ENCODE measurements at regions not wholly inside any gene's neighbourhood (a gene's known extent, or its start where the extent isn't known, plus 50 kb on each side); places are given as distances from the start of the nearest gene placed in this dataset.
"Not testable (repeated sequence)": the region's sequence is repeated elsewhere in the genome, so short reads cannot be mapped to it uniquely, and the experiment has no call there.

DNA sequence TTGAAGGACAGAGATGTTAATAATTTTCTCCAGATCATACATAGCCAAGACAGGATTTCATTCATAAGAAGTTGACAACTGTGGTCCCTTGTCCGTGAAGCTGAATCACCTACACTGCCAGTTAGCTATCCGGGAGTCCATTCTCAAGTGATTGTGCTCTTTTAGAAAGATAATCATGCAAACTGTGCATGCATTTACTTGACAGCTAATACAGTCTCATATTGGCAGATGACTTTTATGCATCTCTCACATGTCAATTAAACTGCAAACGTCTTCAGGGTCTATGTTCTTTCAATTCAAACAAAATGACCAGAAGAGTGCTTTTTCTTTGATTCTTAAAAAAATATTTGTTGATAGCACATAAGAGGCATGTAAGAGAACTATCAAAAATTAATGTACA is 1572.9 kb downstream of the C4orf33 start:
- no peak for FAIRE-seq

DNA sequence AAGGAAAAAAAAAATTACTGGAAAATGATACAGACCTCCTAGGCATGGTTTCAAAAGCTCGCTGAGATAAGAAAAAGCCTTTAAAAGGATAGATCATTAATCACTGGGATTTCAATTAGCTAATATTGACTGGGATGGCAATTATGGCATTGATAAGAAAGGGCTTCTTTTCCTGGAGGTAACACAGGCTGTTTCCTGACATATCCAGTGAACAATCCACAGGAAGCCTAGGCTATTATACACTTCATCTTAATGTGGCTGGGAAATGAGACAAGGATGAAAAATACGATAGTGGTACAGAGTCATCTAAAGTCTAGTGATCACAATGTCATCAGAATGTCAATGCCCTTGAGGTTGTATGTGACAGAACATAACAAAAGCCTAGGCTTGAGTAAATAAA is 1579.3 kb downstream of the C4orf33 start:
- no peak for FAIRE-seq

More for the DNA sequence above, 1572.9 kb downstream of the C4orf33 start:
- DNase-seq (ENCODE audit: insufficient read length, low spot score) = no peak

DNA sequence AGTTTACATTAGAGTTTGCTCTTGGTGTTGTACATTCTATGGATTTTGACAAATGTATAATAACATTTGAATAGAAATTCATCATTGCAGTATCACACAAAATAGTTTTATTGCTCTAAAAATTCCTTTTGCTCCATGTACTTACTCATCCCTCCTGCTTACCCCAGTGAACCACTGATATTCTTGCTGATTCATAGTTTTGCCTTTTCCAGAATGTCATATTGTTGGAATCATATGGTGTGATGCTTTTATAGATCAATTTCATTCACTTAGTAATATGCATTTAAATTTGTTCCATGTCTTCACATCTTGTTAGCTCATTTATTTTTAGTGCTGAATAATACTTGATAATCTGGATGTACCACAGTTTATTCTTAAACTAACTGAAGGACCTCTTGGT is 1593.2 kb downstream of the C4orf33 start:
- DNase-seq (ENCODE audit: insufficient read length, low spot score) = no peak
- no peak for FAIRE-seq

More for the DNA sequence above, 1579.3 kb downstream of the C4orf33 start:
- no peak for DNase-seq (ENCODE audit: insufficient read length, low spot score)

DNA sequence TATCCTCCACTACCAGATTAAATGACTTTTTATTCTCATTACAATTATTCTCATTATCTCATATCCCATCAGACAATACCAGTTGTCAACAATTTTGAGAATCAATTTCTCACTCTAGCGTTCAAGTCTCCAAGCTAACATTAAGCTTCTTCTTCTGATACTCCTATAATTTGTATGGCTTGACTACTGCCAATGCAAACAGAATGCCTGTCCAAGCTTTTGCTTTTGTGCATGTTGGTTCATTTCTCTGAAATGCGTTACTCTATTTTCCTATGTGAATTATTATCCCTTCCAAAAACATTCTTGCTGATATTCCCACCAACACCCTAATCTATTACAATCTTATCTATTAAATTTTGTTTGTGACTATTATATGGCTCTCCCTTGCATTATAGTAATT is 1602.3 kb downstream of the C4orf33 start:
- FAIRE-seq (no peak), DNase-seq (ENCODE audit: insufficient read length, low spot score) (no peak)

DNA sequence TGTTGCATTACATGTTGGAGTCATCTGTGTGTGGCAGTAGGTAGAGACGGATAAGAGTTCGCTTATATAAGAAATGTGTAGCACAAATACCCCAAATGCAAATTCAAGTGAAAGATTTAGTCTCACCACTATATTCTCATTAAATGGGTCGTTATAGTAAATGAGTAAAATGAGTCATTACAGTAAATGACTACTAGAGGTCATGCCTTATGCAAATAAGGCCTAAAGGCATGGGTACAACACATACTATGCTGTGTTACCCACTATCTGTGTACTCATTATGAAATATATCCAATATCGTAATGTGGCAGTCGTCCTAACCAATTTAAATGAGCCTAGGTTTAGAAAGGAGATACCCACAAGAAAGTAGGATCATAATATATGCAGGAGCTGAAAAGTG is 1603.1 kb downstream of the C4orf33 start:
- DNase-seq (ENCODE audit: insufficient read length, low spot score) (no peak), FAIRE-seq (no peak)

DNA sequence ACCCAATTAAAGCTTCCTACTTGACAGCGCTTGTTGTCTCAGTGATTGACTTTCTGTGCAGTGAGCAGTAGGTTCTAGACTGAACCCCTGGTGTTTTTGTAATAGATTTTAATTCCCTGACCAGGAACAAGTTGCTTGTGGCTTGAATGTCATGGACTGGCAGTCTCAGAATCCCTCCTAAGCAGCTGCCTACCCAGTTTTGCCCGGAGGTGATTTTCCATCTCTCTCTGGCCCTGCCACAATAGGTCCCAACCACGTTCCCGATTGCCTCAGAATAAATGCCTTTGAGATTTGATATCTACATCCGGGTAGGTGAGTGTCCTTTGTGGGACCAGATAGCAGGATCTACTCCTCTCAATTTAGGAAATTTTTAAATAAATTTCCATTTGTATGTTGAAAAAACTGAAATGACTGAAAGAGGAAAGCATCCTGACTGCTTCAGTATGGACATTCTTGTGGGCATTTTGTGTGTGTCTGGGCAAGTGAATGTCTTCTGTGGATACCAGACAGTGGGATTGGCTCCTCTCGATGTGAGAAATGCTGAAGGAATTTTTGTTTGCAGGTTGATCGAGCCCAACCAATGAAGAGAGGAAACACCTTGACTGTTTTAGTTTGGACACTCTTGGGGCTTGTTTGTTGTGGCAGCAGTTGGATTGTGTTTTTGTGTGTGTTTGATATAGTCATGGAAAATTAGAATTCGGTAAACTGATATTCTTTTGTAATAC is 1607.4 kb downstream of the C4orf33 start:
- FAIRE-seq = no peak
- no peak for DNase-seq (ENCODE audit: insufficient read length, low spot score)

DNA sequence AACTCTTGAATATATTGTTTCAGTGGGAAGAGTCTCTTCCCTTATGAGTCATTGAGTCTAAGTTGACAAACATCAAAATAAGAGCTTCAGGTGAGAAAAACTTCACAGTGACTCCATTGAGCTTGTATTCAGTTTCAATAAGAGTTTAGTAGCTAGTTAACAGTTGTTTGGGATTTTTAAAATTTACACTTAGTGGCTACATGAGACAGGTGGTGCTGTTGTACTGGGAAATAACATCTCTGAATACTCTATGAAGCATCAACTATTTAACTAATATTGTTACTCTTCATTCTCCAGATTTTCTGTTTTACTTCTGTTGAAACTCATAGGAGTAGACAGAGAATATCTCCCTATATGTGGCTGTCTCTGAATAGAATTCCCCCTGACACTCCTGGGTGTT is 1609.1 kb downstream of the C4orf33 start:
- DNase-seq (ENCODE audit: insufficient read length, low spot score) (no peak), FAIRE-seq (no peak)

DNA sequence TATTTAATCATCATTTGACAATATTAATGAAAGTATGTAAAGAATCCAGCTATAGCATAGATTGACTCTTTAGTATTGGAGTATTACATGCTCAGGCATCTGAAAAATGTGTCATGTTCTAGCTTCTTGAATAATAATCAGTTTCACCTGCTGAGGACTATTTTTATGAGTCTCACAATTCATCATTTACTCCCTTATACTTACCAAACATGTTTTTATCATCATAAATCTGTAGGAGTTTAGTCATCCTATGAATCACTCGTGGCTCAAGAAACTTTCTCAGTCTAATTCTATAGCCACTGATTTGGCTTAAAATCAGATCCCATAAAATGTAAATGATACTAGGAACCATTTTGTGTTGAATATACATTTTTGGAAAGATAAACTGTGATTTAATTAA is 1616.1 kb downstream of the C4orf33 start:
- DNase-seq (ENCODE audit: insufficient read length, low spot score) (no peak), FAIRE-seq (no peak)

DNA sequence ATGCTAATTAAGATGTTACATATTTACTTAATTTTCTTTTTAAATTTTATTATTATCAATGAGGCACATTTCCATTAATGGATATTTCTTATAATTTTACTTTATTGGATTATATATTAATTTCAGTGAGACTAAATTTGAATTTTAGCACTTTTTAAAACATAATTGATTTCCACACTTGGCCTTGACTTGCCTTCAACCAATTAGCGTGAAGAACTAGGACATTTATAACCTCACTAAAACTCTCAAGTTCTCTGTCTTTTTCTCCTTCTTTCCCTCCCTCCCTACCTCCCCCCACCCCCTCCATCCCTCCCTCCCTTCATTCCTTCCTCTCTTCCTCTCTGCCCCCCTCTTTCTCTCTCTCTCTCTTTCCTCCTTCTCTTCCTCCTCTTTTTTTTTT is 1618.1 kb downstream of the C4orf33 start:
- FAIRE-seq = no peak
- DNase-seq (ENCODE audit: insufficient read length, low spot score) = no peak

DNA sequence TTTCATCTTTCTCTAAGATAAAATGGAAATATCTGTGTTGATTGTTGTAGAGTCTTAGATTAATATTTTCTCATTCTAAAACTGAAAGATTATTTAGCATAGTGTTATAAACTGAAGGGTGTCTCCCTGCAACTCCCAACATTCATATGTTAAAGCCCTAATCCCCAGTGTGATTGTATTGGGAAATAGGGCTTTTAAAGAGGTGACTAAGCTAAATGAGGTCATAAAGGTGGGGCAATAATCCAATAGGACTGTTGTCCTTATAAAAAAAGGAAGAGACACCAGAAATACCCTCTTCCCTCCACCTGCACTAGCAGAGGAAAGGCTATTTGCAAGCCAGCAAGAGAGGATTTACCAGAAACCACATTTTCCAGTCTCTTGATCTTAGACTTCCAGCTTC is 1626.4 kb downstream of the C4orf33 start:
- FAIRE-seq = no peak
- DNase-seq (ENCODE audit: insufficient read length, low spot score) = no peak

DNA sequence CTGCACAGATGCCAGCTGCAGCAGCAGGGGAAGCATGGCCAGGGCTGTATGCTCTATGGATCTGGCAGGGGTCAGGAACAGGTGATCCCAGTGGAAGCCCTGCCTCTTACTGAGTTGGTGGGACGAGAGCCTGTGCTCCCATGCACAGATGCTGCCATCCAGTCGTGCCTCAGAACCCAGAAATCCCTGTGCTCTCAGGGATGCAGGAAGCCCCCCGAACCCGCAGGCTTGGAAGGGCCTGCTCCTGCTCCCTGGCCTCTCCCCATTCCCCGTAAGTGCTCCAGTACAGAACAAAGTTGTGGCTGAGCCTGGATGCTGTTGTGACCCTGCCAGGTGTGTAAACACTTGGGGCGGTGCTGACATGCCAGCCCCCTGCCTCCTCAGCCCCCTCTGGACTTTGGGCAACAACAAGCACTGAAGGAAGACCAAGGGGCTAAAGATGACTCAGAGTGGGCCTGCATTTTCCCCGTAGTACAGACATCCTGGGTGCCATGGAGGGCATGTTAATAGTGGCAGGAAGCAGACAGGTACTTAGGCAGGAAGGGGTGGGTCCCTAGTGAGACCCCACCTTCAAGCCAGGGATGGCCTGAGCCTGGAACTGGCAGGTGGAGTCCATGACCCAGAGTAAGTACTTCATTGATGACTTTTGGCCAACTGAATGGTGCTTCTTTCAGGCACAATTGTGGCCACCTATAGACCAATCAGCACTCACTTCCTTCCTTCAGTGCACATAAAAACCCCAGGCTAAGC is 1640.7 kb downstream of the C4orf33 start:
- DNase-seq (ENCODE audit: insufficient read length, low spot score) = no peak
- FAIRE-seq = no peak

DNA sequence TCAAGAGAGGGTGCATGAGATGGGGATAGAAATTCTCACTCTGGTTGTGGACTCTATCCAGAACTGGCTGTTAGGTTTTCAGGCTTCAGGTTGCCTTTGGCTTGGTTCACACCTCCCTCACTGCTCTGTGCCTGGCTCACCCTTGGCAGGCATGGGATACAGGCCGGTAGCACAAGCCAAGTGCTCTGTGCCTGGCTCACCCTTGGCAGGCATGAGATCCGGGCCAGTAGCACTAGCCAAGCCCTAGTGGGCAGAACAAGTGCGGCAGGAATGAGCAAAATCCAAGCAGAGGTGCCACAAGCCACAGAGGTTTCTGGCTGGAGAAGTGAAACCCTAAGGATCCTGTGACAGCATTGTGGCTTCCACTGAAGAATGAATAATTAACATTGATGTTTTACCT is 1642.3 kb downstream of the C4orf33 start:
- no peak for FAIRE-seq
- DNase-seq (ENCODE audit: insufficient read length, low spot score) = no peak

DNA sequence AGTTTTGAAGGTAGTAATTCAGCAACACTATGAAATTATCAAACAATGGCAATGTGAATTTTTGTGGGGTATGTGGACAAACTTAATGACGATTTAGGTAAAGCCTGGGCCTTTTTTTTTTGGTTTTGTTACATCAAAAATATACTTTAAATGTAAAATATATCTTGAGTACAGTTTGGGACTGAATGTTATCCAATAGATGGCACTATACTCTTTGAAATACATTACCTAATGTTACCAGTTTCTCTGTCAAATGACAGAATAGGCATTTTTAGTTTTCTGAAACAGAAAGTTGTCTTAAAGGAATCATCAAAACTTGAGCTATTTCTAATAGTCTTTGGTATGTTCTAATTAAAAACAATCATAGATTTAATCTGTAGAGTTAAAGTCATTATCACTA is 1651.9 kb downstream of the C4orf33 start:
- DNase-seq (ENCODE audit: insufficient read length, low spot score) (no peak), FAIRE-seq (no peak)

DNA sequence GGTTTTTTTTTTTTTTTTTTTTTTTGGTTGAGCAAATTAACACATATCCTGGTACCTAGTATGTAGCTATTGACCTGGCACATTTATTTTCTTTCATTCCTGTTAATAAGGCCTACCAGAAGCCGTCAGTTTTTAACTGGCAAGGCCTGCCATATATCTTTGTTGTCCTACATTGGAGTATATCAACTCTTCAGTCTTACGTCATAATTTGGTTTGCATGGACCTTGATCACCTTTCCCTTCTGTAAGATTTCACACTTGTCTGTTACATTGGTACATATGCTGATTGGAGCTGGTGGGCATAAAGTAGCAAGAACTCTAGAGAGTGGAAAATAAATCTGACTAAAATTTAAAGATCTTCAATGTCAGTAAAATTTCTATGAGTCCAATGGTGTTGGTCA is 1658.0 kb downstream of the C4orf33 start:
- no peak for DNase-seq (ENCODE audit: insufficient read length, low spot score)
- FAIRE-seq = no peak

DNA sequence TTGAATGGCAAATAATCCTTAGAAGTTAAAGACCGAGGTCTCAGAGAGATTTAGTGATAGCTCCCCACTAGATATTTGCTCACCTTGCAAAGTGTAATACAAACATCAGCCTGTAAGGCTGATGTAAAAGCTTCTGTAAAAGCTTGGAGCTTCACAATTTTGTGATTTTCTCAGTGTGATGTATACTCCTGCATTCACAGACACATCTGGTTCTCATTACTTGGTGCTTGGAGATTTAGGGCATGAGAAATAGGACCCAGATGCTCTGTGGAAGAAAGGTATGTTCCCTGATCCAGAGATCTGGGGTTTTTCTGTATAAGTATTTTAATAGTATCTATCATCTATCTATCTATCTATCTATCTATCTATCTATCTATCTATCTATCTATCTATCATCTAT is 1664.3 kb downstream of the C4orf33 start:
- DNase-seq (ENCODE audit: insufficient read length, low spot score) (no peak), FAIRE-seq (no peak)

DNA sequence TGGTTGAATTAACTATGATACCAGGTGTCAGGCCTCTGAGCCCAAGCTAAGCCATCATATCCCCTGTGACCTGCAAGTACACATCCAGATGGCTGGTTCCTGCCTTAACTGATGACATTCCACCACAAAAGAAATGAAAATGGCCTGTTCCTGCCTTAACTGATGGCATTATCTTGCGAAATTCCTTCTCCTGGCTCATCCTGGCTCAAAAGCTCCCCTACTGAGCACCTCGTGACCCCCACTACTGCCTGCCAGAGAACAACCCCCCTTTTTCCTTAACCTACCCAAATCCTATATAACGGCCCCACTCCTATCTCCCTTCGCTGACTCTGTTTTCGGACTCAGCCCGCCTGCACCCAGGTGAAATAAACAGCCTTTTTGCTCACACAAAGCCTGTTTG is 1671.4 kb downstream of the C4orf33 start:
- FAIRE-seq; DNase-seq (ENCODE audit: insufficient read length, low spot score): not testable (repeated sequence)

DNA sequence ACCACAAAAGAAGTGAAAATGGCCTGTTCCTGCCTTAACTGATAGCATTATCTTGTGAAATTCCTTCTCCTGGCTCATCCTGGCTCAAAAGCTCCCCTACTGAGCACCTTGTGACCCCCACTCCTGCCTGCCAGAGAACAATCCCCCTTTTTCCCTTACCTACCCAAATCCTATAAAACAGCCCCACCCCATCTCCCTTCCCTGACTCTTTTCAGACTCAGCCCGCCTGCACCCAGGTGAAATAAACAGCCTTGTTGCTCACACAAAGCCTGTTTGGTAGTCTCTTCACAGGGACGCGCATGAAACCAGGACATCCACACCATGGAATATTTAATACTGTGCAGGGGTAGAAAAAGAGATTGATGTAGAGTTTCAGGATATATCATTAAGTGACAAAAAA is 1677.0 kb downstream of the C4orf33 start:
- FAIRE-seq; DNase-seq (ENCODE audit: insufficient read length, low spot score): not testable (repeated sequence)

DNA sequence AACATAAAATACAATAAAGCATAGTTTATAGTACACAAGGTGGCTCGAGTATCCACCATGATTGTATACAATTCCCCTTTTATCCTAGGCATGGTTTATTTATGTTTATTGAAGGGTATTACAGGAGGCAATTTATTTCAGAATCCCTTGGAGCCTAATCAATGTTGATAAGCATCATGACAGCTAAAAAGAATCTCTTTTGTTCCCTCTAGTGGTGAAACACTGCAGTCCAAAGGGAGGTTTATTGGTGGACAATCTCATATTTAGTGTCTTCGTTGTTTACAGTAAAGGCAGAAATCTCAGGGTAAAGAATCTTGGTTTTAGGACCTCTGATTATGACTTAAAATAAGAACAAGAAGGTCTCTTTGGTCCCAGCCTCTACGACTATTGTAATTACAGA is 1712.5 kb downstream of the C4orf33 start:
- DNase-seq (ENCODE audit: insufficient read length, low spot score) (no peak), FAIRE-seq (no peak)

DNA sequence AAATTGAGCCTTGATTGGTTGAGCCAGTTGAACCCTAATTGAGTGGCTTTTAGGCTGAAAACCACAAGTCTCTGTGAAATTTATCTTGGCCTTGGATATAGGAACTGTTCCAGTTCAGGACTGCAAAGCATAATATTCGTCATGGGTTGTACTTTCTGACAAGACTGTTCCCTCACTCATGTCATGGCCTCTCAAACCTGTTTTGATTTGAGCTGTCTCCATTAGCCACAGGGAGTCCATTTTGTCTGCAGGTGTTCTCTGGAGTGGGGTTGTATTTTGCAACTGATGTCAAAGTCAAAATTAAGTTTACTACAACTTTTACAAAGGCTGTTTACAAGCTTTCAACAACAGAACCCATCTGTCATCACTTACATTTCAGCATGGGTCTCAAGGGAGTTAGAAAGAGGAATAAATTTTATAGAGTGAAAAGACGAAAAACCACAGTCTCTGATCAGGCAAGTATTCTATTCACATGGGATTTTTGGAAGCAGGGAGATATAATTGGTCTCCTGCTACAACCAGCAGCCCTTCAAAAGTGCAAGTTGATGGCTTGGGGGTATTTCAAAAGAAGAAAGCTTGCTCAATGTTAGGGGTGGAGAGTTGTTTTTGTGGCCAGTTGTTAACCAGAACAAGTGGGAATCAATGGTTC is 1716.3 kb downstream of the C4orf33 start:
- FAIRE-seq = no peak
- no peak for DNase-seq (ENCODE audit: insufficient read length, low spot score)

DNA sequence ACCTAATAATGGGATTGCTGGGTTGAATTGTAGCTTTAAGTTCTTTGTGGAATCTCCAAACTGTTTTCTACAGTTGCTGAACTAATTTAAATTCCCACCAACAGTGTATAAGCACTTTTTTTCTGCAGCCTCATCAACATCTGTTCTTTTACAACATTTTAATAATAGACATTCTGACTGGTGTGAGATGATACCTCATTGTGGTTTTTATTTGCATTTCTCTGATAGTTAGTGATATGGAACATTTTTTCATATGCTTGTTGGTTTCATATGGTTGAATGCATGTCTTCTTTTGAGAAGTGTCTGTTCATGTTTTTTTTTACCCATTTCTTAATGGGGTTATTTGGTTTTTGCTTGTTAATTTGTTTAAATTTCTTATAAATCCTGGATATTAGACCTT is 1718.9 kb downstream of the C4orf33 start:
- FAIRE-seq (no peak), DNase-seq (ENCODE audit: insufficient read length, low spot score) (no peak)

DNA sequence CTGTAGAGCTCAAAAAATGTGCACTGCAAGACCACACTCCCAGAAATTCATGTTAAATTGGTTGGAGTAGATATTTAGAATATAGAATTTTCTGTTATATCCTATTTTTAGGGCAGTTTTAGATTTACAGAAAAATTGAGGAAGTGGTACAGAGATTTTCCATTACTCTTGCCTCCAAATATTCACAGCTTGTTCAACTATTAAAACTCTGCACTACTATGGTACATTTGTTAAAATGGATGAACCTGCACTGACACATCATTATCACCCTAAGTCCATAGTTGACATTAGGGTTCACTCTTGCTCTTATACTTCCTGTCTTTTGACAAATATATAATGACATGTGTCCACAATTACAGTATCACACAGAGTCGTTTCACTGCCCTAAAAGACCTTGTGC is 1724.5 kb downstream of the C4orf33 start:
- no peak for DNase-seq (ENCODE audit: insufficient read length, low spot score)
- no peak for FAIRE-seq

DNA sequence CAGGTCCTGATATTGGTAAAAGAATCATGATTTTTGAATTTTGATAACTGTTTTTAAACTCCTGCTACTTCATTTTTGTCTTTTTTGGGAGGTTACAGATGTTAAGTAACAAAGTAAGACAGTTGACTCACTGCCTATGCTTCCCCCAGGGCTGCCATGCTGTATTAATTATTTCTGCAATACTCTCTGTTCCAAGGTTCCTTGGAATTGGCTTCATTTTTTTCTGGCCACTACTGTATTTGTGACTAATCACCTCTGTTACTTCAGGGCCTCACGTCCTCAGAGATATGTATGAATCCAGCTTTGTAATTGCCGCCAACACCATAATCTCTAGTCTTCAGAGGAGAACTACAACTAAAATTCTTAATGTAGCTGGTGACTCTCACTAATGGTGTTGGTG is 1729.3 kb downstream of the C4orf33 start:
- no peak for DNase-seq (ENCODE audit: insufficient read length, low spot score)
- FAIRE-seq = no peak
